ENCODE measurements at regions not wholly inside any gene's neighbourhood (a gene's known extent, or its start where the extent isn't known, plus 50 kb on each side); places are given as distances from the start of the nearest gene placed in this dataset.

- TF ChIP-seq CTCF (IDR thresholded peaks at IDR 0.05 in 4 of 5, conservative IDR thresholded peaks at IDR 0.05 in 1 of 5) (no peak), POLR2A (IDR thresholded peaks at IDR 0.05) (no peak)
Observed at GRCh38 chr5:54651482-54652076, 134.0 kb downstream of the SNX18 start.
